Stimulated activated CD4-positive, alpha-beta T cell treated with anti-CD3 and anti-CD28 coated beads, Interleukin-2, amount 100 ng/mL, for 48 hours (primary cell): ENCODE measurements at regions not wholly inside any gene's neighbourhood (a gene's known extent, or its start where the extent isn't known, plus 50 kb on each side); places are given as distances from the start of the nearest gene placed in this dataset.
"Not testable (repeated sequence)": the region's sequence is repeated elsewhere in the genome, so short reads cannot be mapped to it uniquely, and the experiment has no call there.

Source experiments
- DNase-seq, 2 donors: peaks; one replicate each; pipeline ENCODE4 v3.0.0-alpha.2; 2020

- DNase-seq: no peak
These were observed 911.0 kb downstream of the UQCRFS1 start for GRCh38 chr19:28301961-28302360.

GRCh38 chr19:28301463-28301862 is 911.5 kb downstream of the UQCRFS1 start:
- DNase-seq: no peak

- DNase-seq: no peak
These were observed 913.3 kb downstream of the UQCRFS1 start for GRCh38 chr19:28299649-28300048.

- no peak for DNase-seq
These were observed 915.3 kb downstream of the UQCRFS1 start for GRCh38 chr19:28297586-28298157.

GRCh38 chr19:28297036-28297435 is 915.9 kb downstream of the UQCRFS1 start:
- DNase-seq: no peak

GRCh38 chr19:28296506-28296905 is 916.4 kb downstream of the UQCRFS1 start:
- no peak for DNase-seq

GRCh38 chr19:28294975-28295374 is 918.0 kb downstream of the UQCRFS1 start:
- DNase-seq: not testable (repeated sequence)

- no peak for DNase-seq
These were observed 918.6 kb downstream of the UQCRFS1 start for GRCh38 chr19:28294395-28294794.

- no peak for DNase-seq
These were observed 919.3 kb downstream of the UQCRFS1 start for GRCh38 chr19:28293685-28294084.

GRCh38 chr19:28292822-28293500 is 920.0 kb downstream of the UQCRFS1 start:
- DNase-seq: no peak

GRCh38 chr19:28291874-28292273 is 921.1 kb downstream of the UQCRFS1 start:
- no peak for DNase-seq

GRCh38 chr19:28290963-28291657 is 921.8 kb downstream of the UQCRFS1 start:
- no peak for DNase-seq

GRCh38 chr19:28289295-28290063 is 923.5 kb downstream of the UQCRFS1 start:
- DNase-seq: no peak

GRCh38 chr19:28288572-28289264 is 924.2 kb downstream of the UQCRFS1 start:
- DNase-seq: no peak

- no peak for DNase-seq
These were observed 927.0 kb downstream of the UQCRFS1 start for GRCh38 chr19:28285917-28286316.

- DNase-seq: no peak
These were observed 927.9 kb downstream of the UQCRFS1 start for GRCh38 chr19:28285078-28285477.

GRCh38 chr19:28284389-28284788 is 928.6 kb downstream of the UQCRFS1 start:
- DNase-seq: no peak

GRCh38 chr19:28283592-28283991 is 929.4 kb downstream of the UQCRFS1 start:
- DNase-seq: no peak

GRCh38 chr19:28281676-28282075 is 931.3 kb downstream of the UQCRFS1 start:
- no peak for DNase-seq

GRCh38 chr19:28264556-28264955 is 948.4 kb downstream of the UQCRFS1 start:
- no peak for DNase-seq

- DNase-seq: no peak
These were observed 954.1 kb downstream of the UQCRFS1 start for GRCh38 chr19:28258829-28259228.

GRCh38 chr19:28257396-28257795 is 955.6 kb downstream of the UQCRFS1 start:
- DNase-seq: no peak

GRCh38 chr19:28247243-28247642 is 965.7 kb downstream of the UQCRFS1 start:
- no peak for DNase-seq
